Endodermal cell (in vitro differentiated cells): ENCODE measurements at regions not wholly inside any gene's neighbourhood (a gene's known extent, or its start where the extent isn't known, plus 50 kb on each side); places are given as distances from the start of the nearest gene placed in this dataset.

ENCODE experiments used
- DNase-seq: peaks from one replicate; pipeline ENCODE4 v3.0.0-alpha.2; 2017
- H3K27ac ChIP-seq: 2 replicates; pipeline ENCODE4 v1.5.1; 2013; ENCODE audit warnings: mild to moderate bottlenecking, low read depth, low read length, moderate library complexity
- H3K27me3 ChIP-seq: 2 replicates; pipeline ENCODE4 v1.6.1; 2013; ENCODE audit warnings: mild to moderate bottlenecking, low read length, moderate library complexity; ENCODE audit not compliant: insufficient read depth, control insufficient read depth, poor library complexity, severe bottlenecking
- H3K36me3 ChIP-seq: 2 replicates; pipeline ENCODE4 v1.7.0; 2013; ENCODE audit warnings: mild to moderate bottlenecking, low read length, moderate library complexity; ENCODE audit not compliant: control insufficient read depth, insufficient read depth
- H3K4me1 ChIP-seq: one replicate; pipeline ENCODE4 v1.7.0; 2013; ENCODE audit warnings: low read length; ENCODE audit not compliant: control insufficient read depth, insufficient read depth
- H3K4me3 ChIP-seq: 2 replicates; pipeline ENCODE4 v1.5.1; 2013; ENCODE audit warnings: mild to moderate bottlenecking, low read length, moderate library complexity
- H3K9ac ChIP-seq: 2 replicates; pipeline ENCODE4 v1.6.1; 2013; ENCODE audit warnings: mild to moderate bottlenecking, low read length, moderate library complexity; ENCODE audit not compliant: poor library complexity, severe bottlenecking; ENCODE audit errors: extremely low read depth
- H3K9me3 ChIP-seq: 2 replicates; pipeline ENCODE4 v1.6.1; 2013; ENCODE audit warnings: mild to moderate bottlenecking, low read length, moderate library complexity; ENCODE audit not compliant: control insufficient read depth
- H3K27ac Mint-ChIP-seq: 2 replicates; pipeline ENCODE4 v1.8.0; 2020; ENCODE audit warnings: mixed read lengths
- H3K27me3 Mint-ChIP-seq: 2 replicates; pipeline ENCODE4 v1.8.0; 2021; ENCODE audit warnings: mild to moderate bottlenecking, mixed read lengths; ENCODE audit not compliant: insufficient read depth
- H3K36me3 Mint-ChIP-seq: 2 replicates; pipeline ENCODE4 v1.8.0; 2020; ENCODE audit warnings: low read depth, mixed read lengths
- H3K4me1 Mint-ChIP-seq: 2 replicates; pipeline ENCODE4 v1.8.0; 2020; ENCODE audit warnings: mixed read lengths
- H3K4me3 Mint-ChIP-seq: 2 replicates; pipeline ENCODE4 v1.8.0; 2020; ENCODE audit warnings: mild to moderate bottlenecking, moderate library complexity, mixed read lengths
- H3K9me3 Mint-ChIP-seq: 2 replicates; pipeline ENCODE4 v1.8.0; 2020; ENCODE audit warnings: mild to moderate bottlenecking, mixed read lengths
- WGBS, 2 experiments: methylation state at CpG; one replicate each; pipeline versions ENCODE4 v1.1.5 to v1.1.7; 2013; ENCODE audit warnings: missing lambda C conversion rate in 2 of 2, mixed read lengths in 1 of 2; ENCODE audit not compliant: insufficient coverage in 1 of 2, insufficient read length in 1 of 2; 5-methylcytosine and 5-hydroxymethylcytosine counted together
- TF ChIP-seq, protein P1 (sequence below): fragments of 200-600 bp; sonication (generic); conservative IDR thresholded peaks from 2 replicates; pipeline ENCODE4 v1.5.0; 2021; ENCODE audit warnings: antibody characterized with exemption, mild to moderate bottlenecking

DNA sequence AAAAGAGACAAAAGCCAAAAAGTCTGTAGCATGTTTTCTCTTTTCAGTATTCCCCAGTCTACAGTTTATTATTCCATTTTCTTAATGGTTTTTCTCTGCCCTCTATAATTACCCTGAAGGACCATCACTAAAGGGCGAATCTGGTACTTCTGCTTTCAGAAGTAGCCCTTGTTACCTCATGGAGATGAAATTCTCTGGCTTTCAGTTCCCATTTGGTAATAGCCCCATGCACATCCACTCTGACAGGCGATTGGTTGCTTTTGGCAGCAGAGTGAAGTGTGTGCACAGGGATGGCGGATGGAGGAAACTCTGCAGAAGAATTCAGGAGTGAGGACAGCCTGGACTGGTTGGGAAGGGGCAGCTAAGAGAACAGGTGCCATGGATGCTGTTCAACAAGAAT is 66.3 kb upstream of the NABP1 start:
- no peak for DNase-seq
- Mint-ChIP-seq H3K9me3 (no peaks in the 10 kb centered on the region), H3K36me3 (no peaks in the 10 kb centered on the region), H3K4me3 (no peak overlapping the region), H3K27me3 (no peaks in the 10 kb centered on the region), H3K4me1 (no peaks in the 10 kb centered on the region), H3K27ac (no peak overlapping the region)
- H3K36me3 ChIP-seq: no peaks in the 10 kb centered on the region
- 83 to 90% methylated on average over 2 to 3 of the region's 3 CpGs for WGBS, 2 experiments
- no peaks in the 10 kb centered on the region for H3K9me3 ChIP-seq
- H3K27ac ChIP-seq: no peak overlapping the region
- TF ChIP-seq, protein P1, sequence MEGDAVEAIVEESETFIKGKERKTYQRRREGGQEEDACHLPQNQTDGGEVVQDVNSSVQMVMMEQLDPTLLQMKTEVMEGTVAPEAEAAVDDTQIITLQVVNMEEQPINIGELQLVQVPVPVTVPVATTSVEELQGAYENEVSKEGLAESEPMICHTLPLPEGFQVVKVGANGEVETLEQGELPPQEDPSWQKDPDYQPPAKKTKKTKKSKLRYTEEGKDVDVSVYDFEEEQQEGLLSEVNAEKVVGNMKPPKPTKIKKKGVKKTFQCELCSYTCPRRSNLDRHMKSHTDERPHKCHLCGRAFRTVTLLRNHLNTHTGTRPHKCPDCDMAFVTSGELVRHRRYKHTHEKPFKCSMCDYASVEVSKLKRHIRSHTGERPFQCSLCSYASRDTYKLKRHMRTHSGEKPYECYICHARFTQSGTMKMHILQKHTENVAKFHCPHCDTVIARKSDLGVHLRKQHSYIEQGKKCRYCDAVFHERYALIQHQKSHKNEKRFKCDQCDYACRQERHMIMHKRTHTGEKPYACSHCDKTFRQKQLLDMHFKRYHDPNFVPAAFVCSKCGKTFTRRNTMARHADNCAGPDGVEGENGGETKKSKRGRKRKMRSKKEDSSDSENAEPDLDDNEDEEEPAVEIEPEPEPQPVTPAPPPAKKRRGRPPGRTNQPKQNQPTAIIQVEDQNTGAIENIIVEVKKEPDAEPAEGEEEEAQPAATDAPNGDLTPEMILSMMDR: no peak
- no peak overlapping the region for H3K9ac ChIP-seq
- no peaks in the 10 kb centered on the region for H3K27me3 ChIP-seq
- no peaks in the 10 kb centered on the region for H3K4me1 ChIP-seq
- H3K4me3 ChIP-seq: no peak overlapping the region

DNA sequence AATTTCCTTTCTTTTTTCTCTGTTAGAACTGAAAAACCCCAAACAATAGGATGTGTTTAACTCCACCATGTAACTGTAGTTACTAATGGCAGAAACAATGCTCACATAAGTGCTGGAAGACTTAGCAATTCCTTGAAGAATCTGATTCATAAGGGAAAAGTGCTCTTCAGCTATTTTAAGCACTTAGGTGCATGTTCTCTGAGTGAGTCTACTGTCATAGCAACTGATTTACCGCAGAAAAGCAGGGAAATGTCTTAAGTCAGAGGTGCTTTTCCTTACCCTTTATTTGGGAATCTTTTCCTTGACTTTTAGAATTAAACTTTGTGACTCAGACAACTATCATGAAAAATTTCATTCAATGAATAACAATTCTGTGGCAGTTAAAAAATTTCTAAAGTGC is 65.4 kb upstream of the NABP1 start:
- TF ChIP-seq, protein P1: no peak
- Mint-ChIP-seq H3K9me3 (no peaks in the 10 kb centered on the region), H3K4me3 (no peak overlapping the region), H3K27ac (no peak overlapping the region), H3K4me1 (no peaks in the 10 kb centered on the region), H3K27me3 (no peaks in the 10 kb centered on the region), H3K36me3 (no peaks in the 10 kb centered on the region)
- WGBS, 2 experiments: 82 to 100% methylated on average over 1 of the region's 1 CpG
- no peaks in the 10 kb centered on the region for H3K36me3 ChIP-seq
- no peak overlapping the region for H3K9ac ChIP-seq
- no peaks in the 10 kb centered on the region for H3K4me1 ChIP-seq
- H3K4me3 ChIP-seq: no peak overlapping the region
- DNase-seq: no peak
- no peak overlapping the region for H3K27ac ChIP-seq
- no peaks in the 10 kb centered on the region for H3K27me3 ChIP-seq
- no peaks in the 10 kb centered on the region for H3K9me3 ChIP-seq

DNA sequence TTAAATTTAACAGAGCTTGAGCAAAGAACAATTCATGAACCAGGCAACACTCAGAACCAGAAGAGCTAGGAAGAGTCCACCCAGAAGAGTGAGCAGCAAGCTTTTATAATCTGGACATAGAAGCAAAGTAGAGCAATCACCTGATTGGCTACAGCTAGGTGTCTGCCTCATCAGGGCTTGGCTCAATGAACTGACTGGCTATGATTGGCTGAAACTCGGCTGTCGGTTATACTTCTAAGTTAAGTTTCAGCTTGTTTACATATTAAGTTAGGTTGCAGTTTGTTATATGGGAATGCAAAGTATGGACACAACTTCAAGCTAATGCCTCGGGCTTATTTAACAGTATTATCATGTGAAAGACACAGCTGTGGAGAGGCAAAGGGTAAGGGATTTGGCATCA is 63.2 kb upstream of the NABP1 start:
- no peak for DNase-seq
- 71 to 92% methylated on average over 1 to 3 of the region's 3 CpGs for WGBS, 2 experiments
- Mint-ChIP-seq H3K27ac (no peak overlapping the region), H3K36me3 (no peaks in the 10 kb centered on the region), H3K27me3 (no peaks in the 10 kb centered on the region), H3K4me3 (no peak overlapping the region), H3K4me1 (no peaks in the 10 kb centered on the region), H3K9me3 (no peaks in the 10 kb centered on the region)
- Histone ChIP-seq H3K4me1 (no peaks in the 10 kb centered on the region), H3K36me3 (no peaks in the 10 kb centered on the region), H3K9me3 (no peaks in the 10 kb centered on the region), H3K9ac (no peak overlapping the region), H3K27me3 (no peaks in the 10 kb centered on the region), H3K27ac (no peak overlapping the region), H3K4me3 (no peak overlapping the region)
- TF ChIP-seq, protein P1: no peak
